ENCODE measurements at regions not wholly inside any gene's neighbourhood (a gene's known extent, or its start where the extent isn't known, plus 50 kb on each side); places are given as distances from the start of the nearest gene placed in this dataset.
"Not testable (repeated sequence)": the region's sequence is repeated elsewhere in the genome, so short reads cannot be mapped to it uniquely, and the experiment has no call there.

- no peak for TF ChIP-seq EZH2phosphoT487 (IDR thresholded peaks at IDR 0.05; ENCODE audit: borderline replicate concordance, low read length)
- no peak for TF ChIP-seq CTCF (IDR thresholded peaks at IDR 0.05; ENCODE audit: low read depth, low read length, poor library complexity, severe bottlenecking)
- no peaks in the 10 kb centered on the region for H3K9me2 ChIP-seq (replicated peaks; ENCODE audit: control insufficient read depth, low read length)
- no peak overlapping the region for H3K4me2 ChIP-seq (ENCODE audit: low read length)
- H3K9me3 ChIP-seq (ENCODE audit: control insufficient read depth, insufficient read depth, low read length), result no peaks in the 10 kb centered on the region
- no peaks in the 10 kb centered on the region for H3K79me2 ChIP-seq (ENCODE audit: control insufficient read depth, low read length)
- no peaks in the 10 kb centered on the region for H3K36me3 ChIP-seq (ENCODE audit: control insufficient read depth, low read length)
- H3F3A ChIP-seq (ENCODE audit: control insufficient read depth, insufficient read depth), result no peaks in the 10 kb centered on the region
- no peaks in the 10 kb centered on the region for H3K4me1 ChIP-seq (ENCODE audit: control insufficient read depth, low read length)
- H4K20me1 ChIP-seq (ENCODE audit: control insufficient read depth, insufficient read depth, low read depth, low read length), result no peaks in the 10 kb centered on the region
- no peak overlapping the region for H3K27ac ChIP-seq (ENCODE audit: low read depth, low read length)
- H3K4me3 ChIP-seq (ENCODE audit: low read length), result no peak overlapping the region
- H3K27me3 ChIP-seq (ENCODE audit: control insufficient read depth, low read length), result no peaks in the 10 kb centered on the region
Measured at GRCh38 chr10:38228394-38228793, 134.3 kb downstream of the ZNF37A start.

DNA sequence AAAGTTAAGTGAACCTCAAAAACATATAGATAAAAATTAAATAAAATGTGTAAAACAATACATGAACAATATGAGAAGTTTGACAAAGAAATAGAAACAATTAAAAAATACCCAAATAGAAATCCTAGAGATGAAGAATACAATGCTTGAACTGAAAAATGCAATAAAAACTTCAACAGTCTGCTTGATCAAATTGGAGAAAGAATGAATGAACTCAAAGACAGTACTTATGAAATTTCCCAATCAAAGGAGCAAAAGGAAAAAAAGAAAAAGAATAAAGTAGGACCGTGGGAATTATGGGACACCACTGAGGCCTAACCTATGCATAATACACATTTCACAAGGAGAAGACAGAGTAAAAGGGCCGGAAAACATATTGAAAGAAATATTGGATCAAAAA lies 144.3 kb downstream of the ZNF37A start:
- not testable (repeated sequence) for H3K4me3 ChIP-seq (ENCODE audit: low read length); H3K79me2 ChIP-seq (ENCODE audit: control insufficient read depth, low read length); H3K27ac ChIP-seq (ENCODE audit: low read depth, low read length); H3K4me2 ChIP-seq (ENCODE audit: low read length); H3K36me3 ChIP-seq (ENCODE audit: control insufficient read depth, low read length); H3K4me1 ChIP-seq (ENCODE audit: control insufficient read depth, low read length); H4K20me1 ChIP-seq (ENCODE audit: control insufficient read depth, insufficient read depth, low read depth, low read length); H3K9me3 ChIP-seq (ENCODE audit: control insufficient read depth, insufficient read depth, low read length); H3K27me3 ChIP-seq (ENCODE audit: control insufficient read depth, low read length); H3K9me2 ChIP-seq (replicated peaks; ENCODE audit: control insufficient read depth, low read length); H3F3A ChIP-seq (ENCODE audit: control insufficient read depth, insufficient read depth)

DNA sequence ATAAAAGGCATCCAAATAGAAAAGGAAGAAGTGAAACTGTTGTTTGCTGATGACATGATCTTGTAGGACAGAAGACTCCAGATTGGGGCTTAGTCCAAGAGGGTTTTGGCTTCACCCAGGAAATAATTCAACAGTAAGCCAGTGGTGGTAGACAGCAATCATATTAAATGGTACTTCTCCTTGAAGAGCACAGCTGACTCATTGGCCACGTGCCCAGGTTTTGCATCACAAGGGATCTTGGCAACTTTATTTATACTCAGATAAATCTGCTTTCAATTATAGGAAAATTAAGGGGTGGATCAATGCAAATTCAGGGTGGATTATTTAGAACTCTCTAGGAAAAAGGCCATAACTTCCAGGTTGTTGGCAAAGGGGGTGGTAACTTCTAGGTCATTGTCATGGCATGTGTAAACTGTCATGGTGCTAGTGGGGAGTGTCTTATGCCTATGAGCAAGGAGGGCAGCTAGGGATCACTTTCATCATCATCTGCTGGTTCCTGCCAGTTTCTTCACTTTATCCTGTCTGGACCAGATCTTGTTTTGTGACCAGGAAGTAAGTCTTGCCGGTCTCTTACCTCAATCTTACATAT lies 148.0 kb downstream of the ZNF37A start:
- not testable (repeated sequence) for H3K27me3 ChIP-seq (ENCODE audit: control insufficient read depth, low read length); H3K4me1 ChIP-seq (ENCODE audit: control insufficient read depth, low read length); H3F3A ChIP-seq (ENCODE audit: control insufficient read depth, insufficient read depth); H4K20me1 ChIP-seq (ENCODE audit: control insufficient read depth, insufficient read depth, low read depth, low read length); H3K9me2 ChIP-seq (replicated peaks; ENCODE audit: control insufficient read depth, low read length); H3K79me2 ChIP-seq (ENCODE audit: control insufficient read depth, low read length); H3K36me3 ChIP-seq (ENCODE audit: control insufficient read depth, low read length); H3K4me3 ChIP-seq (ENCODE audit: low read length); H3K4me2 ChIP-seq (ENCODE audit: low read length); H3K9me3 ChIP-seq (ENCODE audit: control insufficient read depth, insufficient read depth, low read length); H3K27ac ChIP-seq (ENCODE audit: low read depth, low read length)

- H3K27ac ChIP-seq (ENCODE audit: low read depth, low read length); H3K4me3 ChIP-seq (ENCODE audit: low read length); H3K9me2 ChIP-seq (replicated peaks; ENCODE audit: control insufficient read depth, low read length); H3K9me3 ChIP-seq (ENCODE audit: control insufficient read depth, insufficient read depth, low read length); H4K20me1 ChIP-seq (ENCODE audit: control insufficient read depth, insufficient read depth, low read depth, low read length); H3K4me2 ChIP-seq (ENCODE audit: low read length); H3K4me1 ChIP-seq (ENCODE audit: control insufficient read depth, low read length); H3K27me3 ChIP-seq (ENCODE audit: control insufficient read depth, low read length); H3F3A ChIP-seq (ENCODE audit: control insufficient read depth, insufficient read depth); H3K79me2 ChIP-seq (ENCODE audit: control insufficient read depth, low read length); H3K36me3 ChIP-seq (ENCODE audit: control insufficient read depth, low read length): not testable (repeated sequence)
Measured at GRCh38 chr10:38248113-38248512, 154.0 kb downstream of the ZNF37A start.

DNA sequence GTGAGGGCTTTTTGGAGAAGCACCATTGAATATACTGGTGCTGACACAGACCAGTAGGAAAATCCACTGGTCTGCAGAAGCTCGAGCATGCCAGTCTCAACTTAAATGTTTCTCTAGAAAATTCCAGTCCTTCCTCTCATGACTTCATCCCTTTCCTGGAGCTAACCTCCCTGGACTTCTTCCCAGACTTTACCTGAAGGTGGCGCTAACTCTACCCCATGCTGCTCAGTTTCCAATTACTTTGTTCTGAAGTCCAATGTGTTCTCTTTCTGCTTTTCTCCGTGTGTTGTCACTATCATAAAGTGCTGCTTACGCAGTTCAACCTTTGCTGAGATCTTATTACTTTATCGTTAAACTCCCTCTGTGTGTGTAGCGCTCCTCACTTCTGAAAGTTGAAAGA lies 158.4 kb downstream of the ZNF37A start:
- H3K9me2 ChIP-seq (replicated peaks; ENCODE audit: control insufficient read depth, low read length); H3K79me2 ChIP-seq (ENCODE audit: control insufficient read depth, low read length); H3K36me3 ChIP-seq (ENCODE audit: control insufficient read depth, low read length); H3K4me3 ChIP-seq (ENCODE audit: low read length); H3F3A ChIP-seq (ENCODE audit: control insufficient read depth, insufficient read depth); H3K9me3 ChIP-seq (ENCODE audit: control insufficient read depth, insufficient read depth, low read length); H3K4me1 ChIP-seq (ENCODE audit: control insufficient read depth, low read length); H4K20me1 ChIP-seq (ENCODE audit: control insufficient read depth, insufficient read depth, low read depth, low read length); H3K27ac ChIP-seq (ENCODE audit: low read depth, low read length); H3K4me2 ChIP-seq (ENCODE audit: low read length); H3K27me3 ChIP-seq (ENCODE audit: control insufficient read depth, low read length): not testable (repeated sequence)
- TF ChIP-seq CTCF (IDR thresholded peaks at IDR 0.05; ENCODE audit: low read depth, low read length, poor library complexity, severe bottlenecking), result peak; percentile 32

DNA sequence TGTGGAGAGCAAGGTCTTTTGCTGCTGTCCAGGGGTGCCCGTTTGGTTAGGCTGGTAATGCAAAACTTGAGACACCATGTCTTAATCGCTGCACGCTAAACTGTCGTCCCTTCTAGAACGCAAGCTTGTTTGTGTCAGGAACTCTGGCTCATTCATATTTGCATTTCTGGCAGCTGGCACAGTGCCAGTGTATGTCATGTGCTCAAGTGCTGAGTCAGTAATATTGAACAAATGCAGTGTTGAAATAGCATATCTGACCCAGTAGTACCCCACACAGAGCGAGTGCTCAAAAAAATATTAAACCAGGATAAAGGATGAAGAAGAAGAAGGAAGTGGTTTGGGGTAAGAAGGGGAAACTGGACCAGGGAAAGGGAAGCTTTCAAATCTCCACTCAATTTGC lies 173.4 kb downstream of the ZNF37A start:
- H3K9me2 ChIP-seq (replicated peaks; ENCODE audit: control insufficient read depth, low read length); H3K27ac ChIP-seq (ENCODE audit: low read depth, low read length): not testable (repeated sequence)

GRCh38 chr10:38271031-38271430 lies 176.9 kb downstream of the ZNF37A start:
- not testable (repeated sequence) for H3K4me1 ChIP-seq (ENCODE audit: control insufficient read depth, low read length); H4K20me1 ChIP-seq (ENCODE audit: control insufficient read depth, insufficient read depth, low read depth, low read length); H3K4me2 ChIP-seq (ENCODE audit: low read length); H3K79me2 ChIP-seq (ENCODE audit: control insufficient read depth, low read length); H3F3A ChIP-seq (ENCODE audit: control insufficient read depth, insufficient read depth); H3K36me3 ChIP-seq (ENCODE audit: control insufficient read depth, low read length); H3K27me3 ChIP-seq (ENCODE audit: control insufficient read depth, low read length); H3K9me3 ChIP-seq (ENCODE audit: control insufficient read depth, insufficient read depth, low read length); H3K27ac ChIP-seq (ENCODE audit: low read depth, low read length); H3K9me2 ChIP-seq (replicated peaks; ENCODE audit: control insufficient read depth, low read length); H3K4me3 ChIP-seq (ENCODE audit: low read length)

More for the DNA sequence above, 173.4 kb downstream of the ZNF37A start:
- not testable (repeated sequence) for H3K4me1 ChIP-seq (ENCODE audit: control insufficient read depth, low read length); H3F3A ChIP-seq (ENCODE audit: control insufficient read depth, insufficient read depth); H3K9me3 ChIP-seq (ENCODE audit: control insufficient read depth, insufficient read depth, low read length); H3K36me3 ChIP-seq (ENCODE audit: control insufficient read depth, low read length); H3K4me3 ChIP-seq (ENCODE audit: low read length); H4K20me1 ChIP-seq (ENCODE audit: control insufficient read depth, insufficient read depth, low read depth, low read length); H3K27me3 ChIP-seq (ENCODE audit: control insufficient read depth, low read length); H3K4me2 ChIP-seq (ENCODE audit: low read length); H3K79me2 ChIP-seq (ENCODE audit: control insufficient read depth, low read length)
